Suprapubic skin (tissue), 4 donors: ENCODE measurements at regions not wholly inside any gene's neighbourhood (a gene's known extent, or its start where the extent isn't known, plus 50 kb on each side); places are given as distances from the start of the nearest gene placed in this dataset.

Source experiments
- CTCF ChIP-seq, 2 donors: fragments of 200-600 bp in 1 of 2; fragments of 450-650 bp in 1 of 2; sonication (generic) in 1 of 2; IDR thresholded peaks; one replicate each; pipeline ENCODE4 v1.5.1; 2016 to 2019; ENCODE audit warnings: antibody characterized with exemption in 2 of 2, mild to moderate bottlenecking in 1 of 2, moderate library complexity in 1 of 2
- POLR2A ChIP-seq, 2 donors: fragments of 450-650 bp; IDR thresholded peaks; one replicate each; pipeline ENCODE4 v1.6.1; 2017; ENCODE audit warnings: antibody characterized with exemption in 2 of 2, mild to moderate bottlenecking in 2 of 2, moderate library complexity in 2 of 2
- POLR2AphosphoS5 ChIP-seq, 3 donors: sonication (generic); formaldehyde crosslinking; IDR thresholded peaks; one replicate each; pipeline ENCODE4 v1.6.1; 2017; ENCODE audit warnings: antibody characterized with exemption in 3 of 3

GRCh38 chr2:219987830-219988229 is 360.4 kb downstream of the SLC4A3 start:
- TF ChIP-seq CTCF (IDR thresholded peaks at IDR 0.05) = no peak
- no peak for TF ChIP-seq POLR2A (IDR thresholded peaks at IDR 0.05)
- no peak for TF ChIP-seq POLR2AphosphoS5 (IDR thresholded peaks at IDR 0.05)
